Neuronal stem cell (in vitro differentiated cells): ENCODE measurements at regions not wholly inside any gene's neighbourhood (a gene's known extent, or its start where the extent isn't known, plus 50 kb on each side); places are given as distances from the start of the nearest gene placed in this dataset.

Experiments
- DNase-seq: peaks from one replicate; pipeline ENCODE4 v3.0.0-alpha.2; 2013; ENCODE audit warnings: low spot score
- H2AFZ ChIP-seq: one replicate; pipeline ENCODE4 v1.6.1; 2013; ENCODE audit warnings: mild to moderate bottlenecking, low read length, inconsistent platforms
- H2AK5ac ChIP-seq: 2 replicates; pipeline ENCODE4 v1.6.1; 2013; ENCODE audit warnings: low read depth, mild to moderate bottlenecking, inconsistent platforms, low read length, moderate library complexity, mixed read lengths
- H2BK120ac ChIP-seq: 2 replicates; pipeline ENCODE4 v1.6.1; 2013; ENCODE audit warnings: low read depth, mild to moderate bottlenecking, inconsistent platforms, low read length, moderate library complexity, mixed read lengths
- H2BK12ac ChIP-seq: one replicate; pipeline ENCODE4 v1.6.1; 2013; ENCODE audit warnings: low read length, inconsistent platforms
- H2BK15ac ChIP-seq: 2 replicates; pipeline ENCODE4 v1.6.1; 2013; ENCODE audit warnings: mild to moderate bottlenecking, low read length, inconsistent platforms, mixed read lengths
- H2BK5ac ChIP-seq: one replicate; pipeline ENCODE4 v1.6.1; 2013; ENCODE audit warnings: inconsistent platforms, mild to moderate bottlenecking, low read length, moderate library complexity
- H3K14ac ChIP-seq: one replicate; pipeline ENCODE4 v1.6.1; 2013; ENCODE audit warnings: low read length, inconsistent platforms
- H3K18ac ChIP-seq: 2 replicates; pipeline ENCODE4 v1.6.1; 2013; ENCODE audit warnings: low read length, inconsistent platforms
- H3K23ac ChIP-seq: 2 replicates; pipeline ENCODE4 v1.6.1; 2013; ENCODE audit warnings: low read depth, mild to moderate bottlenecking, mixed read lengths, low read length, inconsistent platforms; ENCODE audit not compliant: poor library complexity
- H3K27ac ChIP-seq: replicated peaks from 3 replicates; pipeline ENCODE4 v1.5.1; 2013; ENCODE audit warnings: low read length, inconsistent platforms
- H3K27me3 ChIP-seq, 3 experiments: 2 replicates each; pipeline ENCODE4 v1.6.1; 2013; ENCODE audit warnings: low read length in 3 of 3, mild to moderate bottlenecking in 2 of 3, inconsistent platforms in 1 of 3, low read depth in 1 of 3, mixed read lengths in 1 of 3, moderate library complexity in 1 of 3; ENCODE audit not compliant: control insufficient read depth in 3 of 3, insufficient read depth in 3 of 3
- H3K36me3 ChIP-seq, 2 donors: replicated peaks in 1 of 2; 2 replicates each; pipeline ENCODE4 v1.6.1; 2013; ENCODE audit warnings: low read length in 2 of 2; ENCODE audit not compliant: control insufficient read depth in 2 of 2, insufficient read depth in 2 of 2
- H3K4ac ChIP-seq: 2 replicates; pipeline ENCODE4 v1.6.1; 2013; ENCODE audit warnings: inconsistent platforms, mild to moderate bottlenecking, low read length, moderate library complexity
- H3K4me1 ChIP-seq, 2 donors: 1 replicate in 1 of 2; 2 replicates in 1 of 2; pipeline ENCODE4 v1.6.1; 2013; ENCODE audit warnings: low read length in 2 of 2, low read depth in 1 of 2; ENCODE audit not compliant: control insufficient read depth in 2 of 2, insufficient read depth in 1 of 2
- H3K4me2 ChIP-seq: one replicate; pipeline ENCODE4 v1.6.1; 2013; ENCODE audit warnings: mild to moderate bottlenecking, low read length, inconsistent platforms; ENCODE audit not compliant: insufficient read depth, poor library complexity, severe bottlenecking
- H3K4me3 ChIP-seq, 2 donors: 2 replicates each; pipeline ENCODE4 v1.5.1; 2013; ENCODE audit warnings: low read length in 2 of 2, mild to moderate bottlenecking in 2 of 2, inconsistent platforms in 1 of 2, moderate library complexity in 1 of 2
- H3K79me1 ChIP-seq: one replicate; pipeline ENCODE4 v1.6.1; 2013; ENCODE audit warnings: low read depth, mild to moderate bottlenecking, inconsistent platforms, low read length, moderate library complexity
- H3K9ac ChIP-seq: one replicate; pipeline ENCODE4 v1.6.1; 2013; ENCODE audit warnings: mild to moderate bottlenecking, low read depth, low read length, inconsistent platforms; ENCODE audit not compliant: poor library complexity
- H3K9me3 ChIP-seq, 2 donors: replicated peaks in 1 of 2; 2 replicates each; pipeline versions ENCODE3 to v1.6.1; 2013; ENCODE audit warnings: low read length in 2 of 2, mild to moderate bottlenecking in 2 of 2, inconsistent platforms in 1 of 2, low read depth in 1 of 2, mixed read lengths in 1 of 2, moderate library complexity in 1 of 2; ENCODE audit not compliant: control insufficient read depth in 2 of 2, insufficient read depth in 1 of 2
- H4K8ac ChIP-seq: one replicate; pipeline ENCODE4 v1.6.1; 2013; ENCODE audit warnings: low read depth, mild to moderate bottlenecking, inconsistent platforms, low read length, moderate library complexity
- H4K91ac ChIP-seq: one replicate; pipeline ENCODE4 v1.6.1; 2013; ENCODE audit warnings: low read length, low read depth, mild to moderate bottlenecking, inconsistent platforms; ENCODE audit not compliant: poor library complexity
- WGBS, 2 donors: extraction: QIAGEN DNeasy Blood & Tissue Kit; methylation state at CpG; one replicate each; pipeline ENCODE4 v1.1.7; 2013; ENCODE audit warnings: missing lambda C conversion rate in 2 of 2, mixed read lengths in 1 of 2; ENCODE audit not compliant: insufficient read length in 2 of 2, insufficient replicate concordance in 1 of 2; ENCODE audit errors: extremely low coverage in 2 of 2; 5-methylcytosine and 5-hydroxymethylcytosine counted together

GRCh38 chr6:105748737-105749161 is 337.4 kb upstream of the PRDM1 start:
- Histone ChIP-seq H2BK120ac (no peak overlapping the region), H2AFZ (no peak overlapping the region), H3K4me3 (no peak overlapping the region), H3K4ac (no peak overlapping the region), H3K4me1 (peaks cover 0 to 1% of the 10 kb centered on the region in 2 donors), H3K27ac (no peak overlapping the region), H3K79me1 (no peaks in the 10 kb centered on the region), H3K36me3 (no peaks in the 10 kb centered on the region), H2BK12ac (no peak overlapping the region), H3K9me3 (no peaks in the 10 kb centered on the region), H4K8ac (no peak overlapping the region), H3K23ac (no peak overlapping the region), H3K14ac (no peak overlapping the region), H2BK5ac (no peak overlapping the region), H3K18ac (no peak overlapping the region), H3K4me2 (no peak overlapping the region), H3K9ac (no peak overlapping the region), H4K91ac (no peak overlapping the region), H2AK5ac (no peak overlapping the region), H2BK15ac (no peak overlapping the region), H3K27me3 (no peaks in the 10 kb centered on the region)
- DNase-seq: no peak
- no CpG with 5 or more reads among the region's 6 CpGs for WGBS, 2 donors

- H2BK12ac ChIP-seq: no peak overlapping the region
- no peak overlapping the region for H2BK5ac ChIP-seq
- no peak overlapping the region for H3K4me2 ChIP-seq
- no peak overlapping the region for H3K18ac ChIP-seq
- H2BK120ac ChIP-seq: no peak overlapping the region
- H2AK5ac ChIP-seq: no peak overlapping the region
- no peaks in the 10 kb centered on the region for H3K36me3 ChIP-seq
- no peak overlapping the region for H4K8ac ChIP-seq
- no peak overlapping the region for H3K4ac ChIP-seq
- H4K91ac ChIP-seq: no peak overlapping the region
- no peak overlapping the region for H2BK15ac ChIP-seq
- H2AFZ ChIP-seq: no peak overlapping the region
- no peak overlapping the region for H3K27ac ChIP-seq
- H3K4me1 ChIP-seq: peaks cover 0 to 1% of the 10 kb centered on the region in 2 donors
- no peak overlapping the region for H3K9ac ChIP-seq
- H3K4me3 ChIP-seq: no peak overlapping the region
- no CpG with 5 or more reads among the region's 3 CpGs for WGBS, 2 donors
- H3K23ac ChIP-seq: no peak overlapping the region
- no peaks in the 10 kb centered on the region for H3K9me3 ChIP-seq
- H3K14ac ChIP-seq: no peak overlapping the region
- H3K79me1 ChIP-seq: no peaks in the 10 kb centered on the region
- DNase-seq: no peak
- H3K27me3 ChIP-seq: no peaks in the 10 kb centered on the region
Observed at GRCh38 chr6:105747823-105748405, 338.2 kb upstream of the PRDM1 start.

- WGBS, 2 donors: no CpG with 5 or more reads among the region's 1 CpG
- DNase-seq: no peak
- no peak overlapping the region for H3K4ac ChIP-seq
Observed at GRCh38 chr6:105746509-105746908, 339.6 kb upstream of the PRDM1 start.

GRCh38 chr6:105746130-105746505 is 340.0 kb upstream of the PRDM1 start:
- Histone ChIP-seq H4K91ac (no peak overlapping the region), H3K4me1 (peaks cover 0 to 1% of the 10 kb centered on the region in 2 donors), H2AK5ac (no peak overlapping the region), H3K9me3 (no peaks in the 10 kb centered on the region), H2BK5ac (no peak overlapping the region), H3K36me3 (no peaks in the 10 kb centered on the region), H2BK12ac (no peak overlapping the region), H3K27me3 (no peaks in the 10 kb centered on the region), H3K4me3 (no peak overlapping the region), H3K79me1 (no peaks in the 10 kb centered on the region), H3K23ac (no peak overlapping the region), H3K18ac (no peak overlapping the region), H2BK120ac (no peak overlapping the region), H3K27ac (no peak overlapping the region), H2AFZ (no peak overlapping the region), H3K4me2 (no peak overlapping the region), H2BK15ac (no peak overlapping the region), H3K14ac (no peak overlapping the region), H4K8ac (no peak overlapping the region), H3K9ac (no peak overlapping the region), H3K4ac (no peak overlapping the region)
- no CpG with 5 or more reads among the region's 1 CpG for WGBS, 2 donors
- DNase-seq: no peak

More at GRCh38 chr6:105746509-105746908, 339.6 kb upstream of the PRDM1 start:
- no peak overlapping the region for H2AFZ ChIP-seq
- no peak overlapping the region for H3K27ac ChIP-seq
- H3K9ac ChIP-seq: no peak overlapping the region
- H3K9me3 ChIP-seq: no peaks in the 10 kb centered on the region
- H3K4me1 ChIP-seq: peaks cover 0 to 1% of the 10 kb centered on the region in 2 donors
- H4K91ac ChIP-seq: no peak overlapping the region
- no peak overlapping the region for H2BK15ac ChIP-seq
- no peaks in the 10 kb centered on the region for H3K27me3 ChIP-seq
- H3K4me2 ChIP-seq: no peak overlapping the region
- no peak overlapping the region for H2BK120ac ChIP-seq
- H3K36me3 ChIP-seq: no peaks in the 10 kb centered on the region
- H2AK5ac ChIP-seq: no peak overlapping the region
- H2BK12ac ChIP-seq: no peak overlapping the region
- H2BK5ac ChIP-seq: no peak overlapping the region
- no peak overlapping the region for H3K18ac ChIP-seq
- H3K79me1 ChIP-seq: no peaks in the 10 kb centered on the region
- H3K14ac ChIP-seq: no peak overlapping the region
- H4K8ac ChIP-seq: no peak overlapping the region
- no peak overlapping the region for H3K4me3 ChIP-seq
- H3K23ac ChIP-seq: no peak overlapping the region
